AG09309 (cell line): ENCODE measurements at regions not wholly inside any gene's neighbourhood (a gene's known extent, or its start where the extent isn't known, plus 50 kb on each side); places are given as distances from the start of the nearest gene placed in this dataset.

Experiments used
- DNase-seq: peaks from one replicate; pipeline ENCODE4 v3.0.0-alpha.2; 2010; ENCODE audit warnings: low read depth
- H3K4me3 ChIP-seq: 2 replicates; pipeline ENCODE4 v1.5.1; 2011; ENCODE audit warnings: mild to moderate bottlenecking, low read depth, low read length, moderate library complexity; ENCODE audit not compliant: control insufficient read depth
- TF ChIP-seq, protein P1 (sequence below): IDR thresholded peaks from 2 replicates; pipeline ENCODE4 v1.5.1; 2011; ENCODE audit warnings: mild to moderate bottlenecking, low read depth, low read length, inconsistent platforms; ENCODE audit not compliant: insufficient read depth, control insufficient read depth; ENCODE audit errors: missing control alignments

- H3K4me3 ChIP-seq: no peak overlapping the region
- DNase-seq: no peak
- TF ChIP-seq, protein P1, sequence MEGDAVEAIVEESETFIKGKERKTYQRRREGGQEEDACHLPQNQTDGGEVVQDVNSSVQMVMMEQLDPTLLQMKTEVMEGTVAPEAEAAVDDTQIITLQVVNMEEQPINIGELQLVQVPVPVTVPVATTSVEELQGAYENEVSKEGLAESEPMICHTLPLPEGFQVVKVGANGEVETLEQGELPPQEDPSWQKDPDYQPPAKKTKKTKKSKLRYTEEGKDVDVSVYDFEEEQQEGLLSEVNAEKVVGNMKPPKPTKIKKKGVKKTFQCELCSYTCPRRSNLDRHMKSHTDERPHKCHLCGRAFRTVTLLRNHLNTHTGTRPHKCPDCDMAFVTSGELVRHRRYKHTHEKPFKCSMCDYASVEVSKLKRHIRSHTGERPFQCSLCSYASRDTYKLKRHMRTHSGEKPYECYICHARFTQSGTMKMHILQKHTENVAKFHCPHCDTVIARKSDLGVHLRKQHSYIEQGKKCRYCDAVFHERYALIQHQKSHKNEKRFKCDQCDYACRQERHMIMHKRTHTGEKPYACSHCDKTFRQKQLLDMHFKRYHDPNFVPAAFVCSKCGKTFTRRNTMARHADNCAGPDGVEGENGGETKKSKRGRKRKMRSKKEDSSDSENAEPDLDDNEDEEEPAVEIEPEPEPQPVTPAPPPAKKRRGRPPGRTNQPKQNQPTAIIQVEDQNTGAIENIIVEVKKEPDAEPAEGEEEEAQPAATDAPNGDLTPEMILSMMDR: no peak
Observed at GRCh38 chr5:71861682-71862081, 142.6 kb downstream of the CARTPT start.

- DNase-seq: no peak
- no peak overlapping the region for H3K4me3 ChIP-seq
- TF ChIP-seq, protein P1: no peak
Observed at GRCh38 chr5:71862087-71862486, 143.0 kb downstream of the CARTPT start.

DNA sequence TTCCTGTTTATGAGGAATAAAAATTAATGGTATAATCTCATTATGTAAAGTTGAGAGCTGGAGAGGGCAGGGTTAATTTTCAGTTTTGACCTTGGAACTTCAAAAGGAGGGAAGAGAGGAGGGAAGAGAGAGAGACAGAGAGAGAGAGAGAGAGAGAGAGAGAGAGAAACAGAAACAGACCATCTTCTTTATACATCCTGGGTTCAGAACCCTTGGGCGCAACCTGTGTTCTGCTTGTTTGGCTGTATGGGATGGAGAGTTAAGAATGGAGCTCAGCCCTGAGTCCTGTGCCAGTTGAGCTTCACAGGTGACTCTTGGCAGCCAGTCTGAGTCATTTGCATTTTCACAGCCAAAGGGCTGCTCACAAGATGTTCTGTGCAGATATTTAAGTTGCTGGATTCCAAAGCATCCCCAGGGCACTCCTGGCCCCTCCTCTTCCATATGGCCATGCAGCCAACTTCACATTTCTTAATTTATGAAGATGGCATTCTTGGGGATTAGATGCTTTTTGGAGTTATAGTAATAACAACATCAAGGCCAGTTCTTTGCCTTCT, 143.5 kb downstream of the CARTPT start:
- TF ChIP-seq, protein P1: no peak
- no peak overlapping the region for H3K4me3 ChIP-seq
- DNase-seq: no peak

DNA sequence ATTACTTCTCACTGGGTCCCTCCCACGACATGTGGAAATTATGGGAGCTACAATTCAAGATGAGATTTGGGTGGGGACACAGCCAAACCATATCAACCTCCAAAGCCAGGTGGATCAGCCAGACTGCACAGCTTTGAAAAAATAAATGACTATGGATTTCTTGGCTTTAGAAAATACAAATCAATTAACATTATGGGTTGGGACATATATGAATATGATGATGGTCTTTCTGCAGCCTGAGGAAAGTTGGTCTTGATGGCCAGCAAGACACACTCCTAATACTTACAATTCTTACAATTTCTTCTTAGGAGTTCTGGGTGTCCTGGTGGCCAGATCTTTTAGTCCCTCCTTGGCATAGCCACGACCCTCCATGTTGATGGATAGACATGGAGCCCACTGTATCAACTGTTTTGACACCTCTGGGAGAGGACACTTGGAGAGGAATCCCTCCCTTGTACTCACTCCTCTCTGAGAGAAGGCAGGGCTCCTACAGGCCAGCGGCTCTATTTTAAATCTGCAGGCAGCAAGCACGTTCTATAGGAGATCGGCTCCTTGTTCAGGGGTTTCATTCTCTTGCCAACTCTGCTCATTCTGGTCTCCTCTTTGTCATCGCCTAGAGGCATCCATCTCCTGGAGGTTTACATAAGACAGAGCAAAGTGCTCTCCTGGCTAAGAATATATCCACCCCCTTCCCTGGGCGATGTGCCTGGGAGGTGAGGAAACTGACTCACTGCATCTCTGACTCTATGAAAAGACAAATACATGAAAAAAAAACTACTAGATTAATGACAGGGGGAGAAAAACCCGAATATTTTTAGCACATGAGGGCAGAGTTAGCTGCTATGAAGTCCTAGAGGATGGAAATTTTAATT, 145.9 kb downstream of the CARTPT start:
- TF ChIP-seq, protein P1: no peak
- H3K4me3 ChIP-seq: no peak overlapping the region
- peak; percentile 16 for DNase-seq

DNA sequence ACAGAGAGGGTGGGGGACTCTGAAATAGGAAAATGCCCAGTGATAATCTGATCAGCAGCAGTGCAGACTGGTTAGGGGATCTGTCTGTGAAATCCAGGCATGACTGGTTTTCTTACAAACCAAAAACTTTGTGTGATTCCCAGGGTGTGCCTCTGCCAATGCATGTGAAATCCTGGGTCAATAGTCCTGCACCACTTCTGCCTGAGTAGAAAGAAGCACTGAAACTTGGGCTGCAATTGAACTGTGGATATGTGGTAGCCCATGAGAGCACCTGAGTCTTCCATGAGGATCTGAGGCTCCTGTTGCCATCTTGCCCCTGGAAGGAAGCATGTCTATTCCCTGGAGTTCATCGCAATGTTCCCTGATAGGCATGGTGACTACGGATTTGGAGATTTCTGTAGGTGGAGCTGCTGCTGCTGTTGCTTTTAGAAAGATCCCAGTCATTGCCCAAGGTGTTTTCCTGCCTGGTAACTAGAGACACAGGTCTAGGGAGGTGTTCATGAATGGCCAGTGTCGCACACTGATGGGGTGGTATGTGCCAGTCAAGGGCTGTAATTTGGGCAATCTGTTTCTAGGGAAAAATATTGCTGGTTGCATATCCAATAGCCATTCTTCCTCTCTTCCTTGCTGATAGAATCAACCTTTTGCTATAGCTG, 146.7 kb downstream of the CARTPT start:
- no peak for DNase-seq
- H3K4me3 ChIP-seq: no peak overlapping the region
- TF ChIP-seq, protein P1: no peak

- TF ChIP-seq, protein P1: no peak
- no peak overlapping the region for H3K4me3 ChIP-seq
- DNase-seq: no peak
Observed at GRCh38 chr5:71872311-71872864, 153.3 kb downstream of the CARTPT start.
